ENCODE measurements at regions not wholly inside any gene's neighbourhood (a gene's known extent, or its start where the extent isn't known, plus 50 kb on each side); places are given as distances from the start of the nearest gene placed in this dataset.
"Not testable (repeated sequence)": the region's sequence is repeated elsewhere in the genome, so short reads cannot be mapped to it uniquely, and the experiment has no call there.

GRCh38 chr21:20016435-20017005 lies 981.7 kb upstream of the NCAM2 start:
- no peak for DNase-seq

- no peak for DNase-seq
Measured at GRCh38 chr21:20020026-20020425, 978.2 kb upstream of the NCAM2 start.

GRCh38 chr21:20023193-20023592 lies 975.0 kb upstream of the NCAM2 start:
- DNase-seq = peak; percentile 75 to 83

GRCh38 chr21:20024741-20025140 lies 973.5 kb upstream of the NCAM2 start:
- DNase-seq = no peak

- no peak for DNase-seq
Measured at GRCh38 chr21:20026543-20026942, 971.7 kb upstream of the NCAM2 start.

- DNase-seq = peak; percentile 63 to 90
Measured at GRCh38 chr21:20030390-20030789, 967.8 kb upstream of the NCAM2 start.

GRCh38 chr21:20031807-20032206 lies 966.4 kb upstream of the NCAM2 start:
- DNase-seq = no peak

GRCh38 chr21:20040768-20041167 lies 957.4 kb upstream of the NCAM2 start:
- peak; percentile 18 to 36 for DNase-seq

- no peak for DNase-seq
Measured at GRCh38 chr21:20045197-20045596, 953.0 kb upstream of the NCAM2 start.

GRCh38 chr21:20048130-20048837 lies 949.9 kb upstream of the NCAM2 start:
- DNase-seq = not testable (repeated sequence)

GRCh38 chr21:20083336-20083735 lies 914.9 kb upstream of the NCAM2 start:
- DNase-seq = no peak

GRCh38 chr21:20083925-20084324 lies 914.3 kb upstream of the NCAM2 start:
- no peak for DNase-seq

GRCh38 chr21:20086508-20086907 lies 911.7 kb upstream of the NCAM2 start:
- DNase-seq = no peak

- no peak for DNase-seq
Measured at GRCh38 chr21:20106368-20106767, 891.8 kb upstream of the NCAM2 start.

- no peak for DNase-seq
Measured at GRCh38 chr21:20108016-20108415, 890.2 kb upstream of the NCAM2 start.

- DNase-seq = no peak
Measured at GRCh38 chr21:20108976-20109540, 889.2 kb upstream of the NCAM2 start.

GRCh38 chr21:20110368-20110767 lies 887.8 kb upstream of the NCAM2 start:
- no peak for DNase-seq

GRCh38 chr21:20151741-20152140 lies 846.5 kb upstream of the NCAM2 start:
- no peak for DNase-seq

- DNase-seq = no peak
Measured at GRCh38 chr21:20163167-20163566, 835.0 kb upstream of the NCAM2 start.

GRCh38 chr21:20167059-20167458 lies 831.1 kb upstream of the NCAM2 start:
- no peak for DNase-seq

GRCh38 chr21:20169812-20170576 lies 828.2 kb upstream of the NCAM2 start:
- DNase-seq = no peak

GRCh38 chr21:20186186-20186585 lies 812.0 kb upstream of the NCAM2 start:
- no peak for DNase-seq

- DNase-seq = no peak
Measured at GRCh38 chr21:20187028-20187427, 811.2 kb upstream of the NCAM2 start.

- DNase-seq = not testable (repeated sequence)
Measured at GRCh38 chr21:20201323-20201722, 796.9 kb upstream of the NCAM2 start.

Data from NCI-H446 (cell line).